Sigmoid colon (tissue), 6 donors: ENCODE measurements at regions not wholly inside any gene's neighbourhood (a gene's known extent, or its start where the extent isn't known, plus 50 kb on each side); places are given as distances from the start of the nearest gene placed in this dataset.

Source experiments
- DNase-seq: peaks from one replicate; pipeline ENCODE4 v3.0.0-alpha.2; 2019
- H3K27ac ChIP-seq, 4 donors: fragments of 200-600 bp; sonication (generic); one replicate each; pipeline ENCODE4 v1.5.1; 2016 to 2019; ENCODE audit warnings: mild to moderate bottlenecking in 1 of 4
- H3K27me3 ChIP-seq, 3 donors: fragments of 200-600 bp; sonication (generic); one replicate each; pipeline ENCODE4 v1.5.1; 2019; ENCODE audit warnings: mild to moderate bottlenecking in 1 of 3
- H3K36me3 ChIP-seq, 4 donors: fragments of 200-600 bp; sonication (generic); one replicate each; pipeline ENCODE4 v1.5.1; 2016 to 2019
- H3K4me1 ChIP-seq, 4 donors: fragments of 200-600 bp; sonication (generic); one replicate each; pipeline ENCODE4 v1.5.1; 2017 to 2019
- H3K4me3 ChIP-seq, 4 donors: fragments of 200-600 bp; sonication (generic); one replicate each; pipeline ENCODE4 v1.5.1; 2017 to 2019; ENCODE audit warnings: mild to moderate bottlenecking in 2 of 4, moderate library complexity in 1 of 4
- H3K9me3 ChIP-seq, 4 donors: fragments of 200-600 bp in 3 of 4; sonication (generic) in 3 of 4; one replicate each; pipeline versions ENCODE4 v1.5.1 to v1.6.1; 2013 to 2019
- EP300 ChIP-seq, 4 donors: sonication (generic); formaldehyde crosslinking; IDR thresholded peaks; one replicate each; pipeline ENCODE4 v1.6.1; 2017; ENCODE audit warnings: antibody characterized with exemption in 4 of 4
- POLR2A ChIP-seq, 2 donors: fragments of 450-650 bp; IDR thresholded peaks; one replicate each; pipeline ENCODE4 v1.6.1; 2016; ENCODE audit warnings: antibody characterized with exemption in 2 of 2, mild to moderate bottlenecking in 2 of 2, moderate library complexity in 2 of 2
- POLR2AphosphoS5 ChIP-seq, 4 donors: sonication (generic); formaldehyde crosslinking; IDR thresholded peaks; one replicate each; pipeline ENCODE4 v1.6.1; 2017; ENCODE audit warnings: antibody characterized with exemption in 4 of 4
- WGBS, 2 donors: extraction: QIAGEN DNeasy Blood & Tissue Kit; methylation state at CpG; one replicate each; pipeline ENCODE4 v1.1.7; 2013; 5-methylcytosine and 5-hydroxymethylcytosine counted together
- intact Hi-C: fragments of 100-400 bp; cut with DNase I; formaldehyde crosslinking; loops from one replicate; pipeline ENCODE4 v1.15.1; 2023
- TF ChIP-seq, protein P1 (sequence below), 4 experiments: fragments of 450-650 bp in 3 of 4; fragments of 200-600 bp in 1 of 4; IDR thresholded peaks; one replicate each; pipeline ENCODE4 v1.5.1; 2016 to 2019; ENCODE audit warnings: antibody characterized with exemption in 4 of 4, mild to moderate bottlenecking in 3 of 4, moderate library complexity in 2 of 4
- donor health status: healthy with polysubstance abuse.
- donor health status: healthy.

DNA sequence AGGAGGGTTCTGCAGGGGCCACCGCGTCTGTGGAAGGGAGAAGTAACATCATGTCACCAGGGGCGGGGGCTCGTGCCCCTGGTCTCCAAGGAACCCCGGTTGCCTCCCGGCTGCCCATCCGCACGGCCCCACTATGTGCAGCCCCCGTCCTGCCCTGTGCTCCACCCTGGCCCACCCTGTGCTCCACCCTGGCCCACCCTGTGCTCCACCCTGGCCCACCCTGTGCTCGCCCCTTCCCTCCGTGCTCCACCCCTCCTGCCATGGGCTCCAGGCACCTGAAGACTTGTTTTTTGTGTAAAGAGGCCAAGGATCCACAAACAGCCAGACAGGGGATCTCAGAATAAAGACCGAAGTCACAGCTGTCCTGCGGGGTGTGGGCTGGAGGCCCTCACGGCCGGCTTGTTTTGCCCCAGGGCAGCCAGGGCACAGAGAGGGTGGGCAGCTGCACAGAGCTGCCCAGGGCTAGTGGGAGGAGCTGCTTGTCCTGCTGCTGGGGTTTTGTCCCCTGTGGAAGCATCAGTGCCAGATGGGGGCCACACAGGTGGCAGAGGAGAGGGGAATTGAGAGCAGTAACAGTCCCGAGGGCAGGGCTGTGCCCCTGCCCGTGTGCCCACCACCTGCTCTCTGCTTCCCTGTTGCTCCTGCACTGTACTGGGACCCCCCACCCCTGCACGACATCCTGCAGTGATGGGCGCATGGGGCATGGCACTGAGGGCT is 147.0 kb upstream of the CIBAR2 start:
- intact Hi-C loops, result no loop called here
- Histone ChIP-seq H3K27me3 (no peaks in the 10 kb centered on the region), H3K4me3 (no peak overlapping the region), H3K4me1 (no peaks in the 10 kb centered on the region), H3K9me3 (no peaks in the 10 kb centered on the region), H3K36me3 (no peaks in the 10 kb centered on the region), H3K27ac (no peak overlapping the region)
- no peak for TF ChIP-seq EP300 (IDR thresholded peaks at IDR 0.05)
- no peak for TF ChIP-seq POLR2A (IDR thresholded peaks at IDR 0.05)
- no peak for DNase-seq
- WGBS, 2 donors, result 43 to 45% methylated on average over 19 of the region's 19 CpGs

- Histone ChIP-seq H3K4me3 (no peak overlapping the region), H3K4me1 (no peaks in the 10 kb centered on the region), H3K9me3 (no peaks in the 10 kb centered on the region), H3K36me3 (no peaks in the 10 kb centered on the region), H3K27ac (no peak overlapping the region), H3K27me3 (no peaks in the 10 kb centered on the region)
- DNase-seq, result no peak
- intact Hi-C loops, result no loop called here
- 70% methylated on average over 9 of the region's 9 CpGs for WGBS, 2 donors
- no peak for TF ChIP-seq EP300 (IDR thresholded peaks at IDR 0.05)
- TF ChIP-seq, protein P1, sequence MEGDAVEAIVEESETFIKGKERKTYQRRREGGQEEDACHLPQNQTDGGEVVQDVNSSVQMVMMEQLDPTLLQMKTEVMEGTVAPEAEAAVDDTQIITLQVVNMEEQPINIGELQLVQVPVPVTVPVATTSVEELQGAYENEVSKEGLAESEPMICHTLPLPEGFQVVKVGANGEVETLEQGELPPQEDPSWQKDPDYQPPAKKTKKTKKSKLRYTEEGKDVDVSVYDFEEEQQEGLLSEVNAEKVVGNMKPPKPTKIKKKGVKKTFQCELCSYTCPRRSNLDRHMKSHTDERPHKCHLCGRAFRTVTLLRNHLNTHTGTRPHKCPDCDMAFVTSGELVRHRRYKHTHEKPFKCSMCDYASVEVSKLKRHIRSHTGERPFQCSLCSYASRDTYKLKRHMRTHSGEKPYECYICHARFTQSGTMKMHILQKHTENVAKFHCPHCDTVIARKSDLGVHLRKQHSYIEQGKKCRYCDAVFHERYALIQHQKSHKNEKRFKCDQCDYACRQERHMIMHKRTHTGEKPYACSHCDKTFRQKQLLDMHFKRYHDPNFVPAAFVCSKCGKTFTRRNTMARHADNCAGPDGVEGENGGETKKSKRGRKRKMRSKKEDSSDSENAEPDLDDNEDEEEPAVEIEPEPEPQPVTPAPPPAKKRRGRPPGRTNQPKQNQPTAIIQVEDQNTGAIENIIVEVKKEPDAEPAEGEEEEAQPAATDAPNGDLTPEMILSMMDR (IDR thresholded peaks at IDR 0.05), result no peak
- TF ChIP-seq POLR2AphosphoS5 (IDR thresholded peaks at IDR 0.05), result no peak
- TF ChIP-seq POLR2A (IDR thresholded peaks at IDR 0.05), result no peak
Measured at GRCh38 chr16:85259832-85260167, 147.5 kb upstream of the CIBAR2 start.

GRCh38 chr16:85261204-85261603 is 148.9 kb upstream of the CIBAR2 start:
- intact Hi-C loops, result no loop called here
- no peak overlapping the region for H3K27ac ChIP-seq
- no peak overlapping the region for H3K4me3 ChIP-seq
- TF ChIP-seq POLR2AphosphoS5 (IDR thresholded peaks at IDR 0.05), result no peak
- TF ChIP-seq, protein P1 (IDR thresholded peaks at IDR 0.05), result no peak
- no peak for TF ChIP-seq POLR2A (IDR thresholded peaks at IDR 0.05)
- no peak for TF ChIP-seq EP300 (IDR thresholded peaks at IDR 0.05)
- H3K9me3 ChIP-seq, result no peaks in the 10 kb centered on the region
- no peaks in the 10 kb centered on the region for H3K27me3 ChIP-seq
- H3K4me1 ChIP-seq, result no peaks in the 10 kb centered on the region
- WGBS, 2 donors, result 83 to 84% methylated on average over 10 of the region's 10 CpGs
- no peak for DNase-seq
- H3K36me3 ChIP-seq, result no peaks in the 10 kb centered on the region

GRCh38 chr16:85261657-85262557 is 149.6 kb upstream of the CIBAR2 start:
- H3K27me3 ChIP-seq, result no peaks in the 10 kb centered on the region
- WGBS, 2 donors, result 57 to 81% methylated on average over 27 of the region's 27 CpGs
- DNase-seq, result no peak
- intact Hi-C loops, result no loop called here
- H3K4me3 ChIP-seq, result no peak overlapping the region
- no peaks in the 10 kb centered on the region for H3K9me3 ChIP-seq
- no peak for TF ChIP-seq POLR2AphosphoS5 (IDR thresholded peaks at IDR 0.05)
- TF ChIP-seq EP300 (IDR thresholded peaks at IDR 0.05), result no peak
- no peak for TF ChIP-seq POLR2A (IDR thresholded peaks at IDR 0.05)
- TF ChIP-seq, protein P1 (IDR thresholded peaks at IDR 0.05), result no peak
- H3K36me3 ChIP-seq, result no peaks in the 10 kb centered on the region
- no peaks in the 10 kb centered on the region for H3K4me1 ChIP-seq
- H3K27ac ChIP-seq, result no peak overlapping the region

- no peaks in the 10 kb centered on the region for H3K4me1 ChIP-seq
- WGBS, 2 donors, result 86 to 90% methylated on average over 22 of the region's 22 CpGs
- intact Hi-C loops, result no loop called here
- no peaks in the 10 kb centered on the region for H3K36me3 ChIP-seq
- H3K27me3 ChIP-seq, result no peaks in the 10 kb centered on the region
- H3K9me3 ChIP-seq, result no peaks in the 10 kb centered on the region
- TF ChIP-seq, protein P1 (IDR thresholded peaks at IDR 0.05), result no peak
- TF ChIP-seq POLR2AphosphoS5 (IDR thresholded peaks at IDR 0.05) (no peak), POLR2A (IDR thresholded peaks at IDR 0.05) (no peak), EP300 (IDR thresholded peaks at IDR 0.05) (no peak)
- no peak overlapping the region for H3K27ac ChIP-seq
- no peak for DNase-seq
- H3K4me3 ChIP-seq, result no peak overlapping the region
Measured at GRCh38 chr16:85262558-85263238, 150.4 kb upstream of the CIBAR2 start.
